Uterus (tissue), 2 donors: ENCODE measurements at regions not wholly inside any gene's neighbourhood (a gene's known extent, or its start where the extent isn't known, plus 50 kb on each side); places are given as distances from the start of the nearest gene placed in this dataset.

Experiments
- POLR2A ChIP-seq, 2 donors: fragments of 450-650 bp; IDR thresholded peaks; one replicate each; pipeline ENCODE4 v1.6.1; 2016; ENCODE audit warnings: antibody characterized with exemption in 2 of 2, mild to moderate bottlenecking in 1 of 2, moderate library complexity in 1 of 2
- TF ChIP-seq, protein P1 (sequence below), 4 experiments: fragments of 200-600 bp in 2 of 4; fragments of 450-650 bp in 2 of 4; sonication (generic) in 2 of 4; IDR thresholded peaks; one replicate each; pipeline ENCODE4 v1.5.1; 2016 to 2019; ENCODE audit warnings: antibody characterized with exemption in 4 of 4, mild to moderate bottlenecking in 2 of 4, moderate library complexity in 1 of 4

DNA sequence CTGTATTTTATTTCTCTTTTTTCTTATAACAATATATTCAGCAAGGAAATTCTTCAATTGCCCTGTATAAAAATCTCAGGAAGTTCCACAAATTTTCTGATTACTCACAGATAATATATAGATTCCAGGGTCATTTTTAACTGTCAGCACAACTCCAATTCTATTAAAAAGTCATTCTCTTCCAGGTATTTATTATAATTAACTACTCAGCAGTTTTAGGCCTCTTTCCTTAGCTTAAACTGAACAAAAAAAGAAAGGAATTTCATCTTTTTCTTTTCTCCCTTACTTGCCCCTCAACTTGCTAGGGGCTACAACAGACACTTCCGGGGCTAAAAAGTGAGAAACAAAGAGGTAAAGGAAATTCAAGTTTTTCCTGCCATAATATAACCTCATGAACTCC is 358.9 kb upstream of the LRATD1 start:
- TF ChIP-seq, protein P1, sequence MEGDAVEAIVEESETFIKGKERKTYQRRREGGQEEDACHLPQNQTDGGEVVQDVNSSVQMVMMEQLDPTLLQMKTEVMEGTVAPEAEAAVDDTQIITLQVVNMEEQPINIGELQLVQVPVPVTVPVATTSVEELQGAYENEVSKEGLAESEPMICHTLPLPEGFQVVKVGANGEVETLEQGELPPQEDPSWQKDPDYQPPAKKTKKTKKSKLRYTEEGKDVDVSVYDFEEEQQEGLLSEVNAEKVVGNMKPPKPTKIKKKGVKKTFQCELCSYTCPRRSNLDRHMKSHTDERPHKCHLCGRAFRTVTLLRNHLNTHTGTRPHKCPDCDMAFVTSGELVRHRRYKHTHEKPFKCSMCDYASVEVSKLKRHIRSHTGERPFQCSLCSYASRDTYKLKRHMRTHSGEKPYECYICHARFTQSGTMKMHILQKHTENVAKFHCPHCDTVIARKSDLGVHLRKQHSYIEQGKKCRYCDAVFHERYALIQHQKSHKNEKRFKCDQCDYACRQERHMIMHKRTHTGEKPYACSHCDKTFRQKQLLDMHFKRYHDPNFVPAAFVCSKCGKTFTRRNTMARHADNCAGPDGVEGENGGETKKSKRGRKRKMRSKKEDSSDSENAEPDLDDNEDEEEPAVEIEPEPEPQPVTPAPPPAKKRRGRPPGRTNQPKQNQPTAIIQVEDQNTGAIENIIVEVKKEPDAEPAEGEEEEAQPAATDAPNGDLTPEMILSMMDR (IDR thresholded peaks at IDR 0.05), result no peak
- TF ChIP-seq POLR2A (IDR thresholded peaks at IDR 0.05), result no peak
